Smooth muscle cell of the brain vasculature (primary cell): ENCODE measurements at regions not wholly inside any gene's neighbourhood (a gene's known extent, or its start where the extent isn't known, plus 50 kb on each side); places are given as distances from the start of the nearest gene placed in this dataset.
A peak's percentile ranks its signal among the peaks of the same experiment; 100 is the strongest.
"Not testable (repeated sequence)": the region's sequence is repeated elsewhere in the genome, so short reads cannot be mapped to it uniquely, and the experiment has no call there.

Experiments
- DNase-seq: peaks from one replicate; pipeline ENCODE4 v3.0.0-alpha.2; 2012; ENCODE audit warnings: low read depth, low spot score

DNA sequence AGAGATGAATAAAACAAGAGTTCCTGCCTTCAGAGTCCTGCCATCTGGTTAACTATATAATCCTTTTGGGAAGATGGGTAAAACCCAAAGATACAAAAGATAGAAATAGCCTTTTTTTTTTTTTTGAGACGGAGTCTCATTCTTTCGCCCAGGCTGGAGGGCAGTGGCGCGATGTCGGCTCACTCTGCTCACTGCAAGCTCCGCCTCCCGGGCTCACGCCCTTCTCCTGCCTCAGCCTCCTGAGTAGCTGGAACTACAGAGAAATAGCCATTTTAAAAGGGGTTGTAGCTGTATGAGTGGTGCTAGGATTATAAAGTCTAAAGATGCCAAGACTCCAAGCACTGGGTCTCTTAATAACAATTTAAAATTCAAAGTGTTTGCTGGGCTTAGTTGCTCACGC lies 97.2 kb downstream of the KDR start:
- no peak for DNase-seq

GRCh38 chr4:55027596-55027995 lies 97.8 kb downstream of the KDR start:
- DNase-seq, result no peak

DNA sequence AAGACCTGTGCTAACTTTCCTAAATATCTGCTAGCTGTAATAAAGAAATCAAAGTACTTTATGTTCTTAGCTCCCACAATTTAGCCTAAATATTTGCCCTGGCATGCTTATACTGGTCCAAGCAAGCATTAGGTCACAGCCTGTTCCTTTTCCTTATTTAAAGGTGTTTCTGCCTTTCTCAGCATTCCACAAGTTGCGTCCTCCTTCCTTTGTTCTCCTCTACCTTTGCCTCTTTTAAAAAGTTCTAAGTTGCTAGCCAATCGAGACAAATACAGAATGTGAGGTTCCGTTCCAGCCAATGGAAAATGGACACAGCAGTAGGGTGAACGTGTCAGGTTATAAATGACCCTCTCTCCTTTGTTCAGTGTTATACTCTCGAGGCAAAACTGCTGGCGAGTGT lies 99.9 kb downstream of the KDR start:
- not testable (repeated sequence) for DNase-seq

GRCh38 chr4:55023030-55023429 lies 102.4 kb downstream of the KDR start:
- DNase-seq, result no peak

- no peak for DNase-seq
Observed at GRCh38 chr4:55021214-55021613, 104.2 kb downstream of the KDR start.

DNA sequence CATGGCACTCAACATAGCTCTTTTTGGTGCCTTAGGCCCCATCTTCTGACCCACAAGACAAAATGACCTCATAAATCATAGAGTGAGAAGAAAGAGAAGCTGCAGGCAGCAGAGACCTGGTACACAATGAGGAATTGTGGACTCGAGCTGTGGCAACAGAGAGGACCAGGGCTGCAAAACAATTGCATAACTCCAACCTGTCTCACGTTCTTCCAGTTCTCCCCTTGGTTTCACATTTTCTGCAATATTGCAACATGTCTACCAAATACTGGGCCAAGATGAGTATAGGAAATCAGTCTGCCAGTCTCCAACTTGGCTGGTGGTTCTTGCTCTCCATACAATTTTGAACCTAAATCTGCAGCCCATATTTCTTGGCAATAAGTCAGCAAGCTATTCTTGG lies 105.3 kb downstream of the KDR start:
- no peak for DNase-seq

DNA sequence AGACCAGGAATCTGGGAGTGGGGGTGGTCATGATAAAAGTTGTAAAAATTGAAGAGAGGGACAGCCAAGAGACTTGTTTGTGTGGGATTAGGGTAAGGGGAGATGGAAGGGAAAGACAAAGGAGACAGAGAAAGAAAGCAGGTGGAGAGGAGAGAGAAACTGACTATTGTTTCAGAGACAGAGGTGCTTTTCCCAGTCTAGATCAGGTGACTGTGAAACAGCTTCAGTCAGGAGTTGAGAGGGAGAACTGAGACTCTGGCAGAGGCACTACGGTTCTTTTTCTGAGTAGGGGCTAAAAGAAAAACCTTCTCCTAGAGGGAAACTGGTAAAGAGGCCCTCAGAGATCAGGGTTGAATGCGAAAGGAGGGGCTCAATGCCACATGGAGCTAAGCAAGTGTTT lies 106.4 kb downstream of the KDR start:
- no peak for DNase-seq

- DNase-seq, result no peak
Observed at GRCh38 chr4:55018521-55018920, 106.9 kb downstream of the KDR start.

DNA sequence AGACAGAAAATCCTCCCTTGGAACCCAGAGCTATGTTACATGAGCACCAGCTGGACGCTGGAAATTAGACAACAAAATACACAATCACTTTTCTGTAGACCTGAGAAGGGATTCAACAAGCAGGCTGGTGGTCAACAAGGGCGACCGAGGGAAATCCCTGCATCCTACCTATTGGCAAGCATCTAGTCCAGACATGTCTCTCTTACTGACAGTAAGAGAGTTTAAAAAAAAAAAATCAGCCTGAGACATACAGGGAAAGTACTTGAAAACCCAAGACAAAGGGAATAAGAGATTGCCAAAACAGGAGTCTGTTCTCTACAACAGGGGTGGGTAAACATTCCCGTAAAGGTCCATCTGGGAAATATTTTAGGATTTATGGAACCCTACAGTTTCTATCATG lies 108.0 kb downstream of the KDR start:
- no peak for DNase-seq

DNA sequence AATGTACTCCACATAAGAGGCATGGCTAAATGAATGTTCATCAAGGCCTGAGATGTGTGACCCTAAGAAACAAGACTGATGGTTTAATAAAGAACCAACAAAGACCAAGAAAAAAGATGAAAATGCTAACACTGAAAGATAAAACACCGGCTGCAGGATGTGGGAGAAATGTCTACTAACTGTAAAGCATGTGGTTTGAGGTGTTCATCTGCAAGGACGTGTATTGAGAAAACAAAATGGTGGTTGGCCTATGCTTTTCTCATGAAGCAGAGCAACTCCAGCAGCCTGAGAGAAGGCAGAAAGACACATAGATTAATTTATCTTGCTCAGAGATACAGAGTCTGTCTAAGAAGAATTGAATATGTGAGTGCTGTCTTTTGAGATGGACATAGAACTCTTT lies 109.3 kb downstream of the KDR start:
- DNase-seq, result no peak

DNA sequence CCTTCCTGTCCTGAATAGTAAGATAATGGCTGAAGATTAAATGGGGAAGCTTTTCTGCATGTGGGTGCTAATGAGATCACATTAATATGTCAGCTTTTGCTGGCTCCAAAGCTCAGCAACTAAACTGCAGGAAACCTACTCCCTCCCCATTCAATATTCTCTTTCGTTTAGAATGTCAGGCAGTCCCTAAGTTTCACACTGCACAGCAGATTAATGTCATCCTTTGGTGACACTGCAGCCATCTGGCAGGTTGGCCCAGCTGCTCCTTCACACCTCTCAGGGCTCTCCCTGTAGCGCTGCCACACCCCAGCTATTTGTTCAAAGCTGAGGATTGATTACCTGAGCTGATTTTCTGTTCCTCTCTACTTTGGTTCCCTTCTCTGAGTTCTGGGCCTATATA lies 110.5 kb downstream of the KDR start:
- no peak for DNase-seq

DNA sequence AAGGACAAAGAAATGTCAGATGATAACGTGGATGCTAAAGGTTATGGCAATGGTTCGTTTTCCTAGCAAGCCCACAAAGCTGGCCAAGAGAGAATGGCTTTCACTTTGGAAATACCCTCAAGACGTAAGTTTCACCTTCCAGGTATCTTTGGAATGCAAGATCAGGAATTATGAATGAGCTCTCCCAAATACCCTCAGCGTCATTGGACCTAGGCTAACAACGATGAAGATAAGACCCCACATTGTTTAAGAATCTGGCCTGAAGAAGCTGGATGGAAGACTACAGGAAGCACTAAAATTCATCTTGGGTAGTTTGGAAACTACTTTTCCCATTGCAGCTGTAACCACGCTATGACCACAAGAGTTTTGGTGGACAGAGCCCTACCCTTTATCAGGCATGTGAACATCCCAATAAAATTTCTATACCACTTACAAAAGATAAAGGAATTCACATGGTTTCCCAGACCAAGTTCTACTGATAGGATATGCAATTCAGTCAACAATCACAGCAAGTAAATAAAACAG lies 111.9 kb downstream of the KDR start:
- DNase-seq, result no peak

GRCh38 chr4:55012363-55013230 lies 112.8 kb downstream of the KDR start:
- peak; percentile 29 for DNase-seq

DNA sequence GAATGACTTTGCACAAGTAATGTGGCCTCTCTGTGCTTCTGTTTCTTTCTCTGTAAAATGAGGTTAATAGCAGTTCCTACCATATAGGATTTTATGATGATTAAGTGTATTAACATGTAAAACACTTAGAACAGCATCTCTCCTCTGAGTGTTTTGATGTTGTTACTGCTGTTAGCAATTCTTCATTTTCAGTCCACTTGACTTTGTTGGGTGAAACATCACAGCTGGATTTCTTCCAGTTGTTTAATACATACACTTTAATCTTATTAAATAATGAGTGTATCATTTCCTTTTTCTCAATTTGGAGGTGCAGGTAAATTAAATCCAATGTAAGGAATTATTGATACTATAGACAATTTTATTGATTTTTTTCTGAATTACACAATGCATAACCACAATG lies 113.6 kb downstream of the KDR start:
- DNase-seq, result no peak

DNA sequence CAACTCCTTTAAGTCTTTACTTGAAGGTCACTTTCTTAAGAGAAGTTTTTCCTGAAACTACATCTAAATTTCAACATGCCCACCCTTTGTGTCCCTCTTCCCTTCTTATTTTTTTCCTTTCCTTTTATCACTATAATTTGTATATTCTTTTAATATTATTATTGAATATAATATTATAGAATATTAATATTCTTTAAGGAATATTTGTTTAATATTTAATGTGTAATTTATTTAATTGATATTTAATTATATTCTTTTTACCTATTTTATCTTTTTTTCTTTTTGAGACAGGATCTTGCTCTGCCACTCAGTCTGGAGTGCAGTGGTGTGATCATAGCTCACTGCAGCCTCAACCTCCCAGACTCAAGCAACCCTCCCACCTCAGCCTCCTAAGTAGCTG lies 114.8 kb downstream of the KDR start:
- no peak for DNase-seq

DNA sequence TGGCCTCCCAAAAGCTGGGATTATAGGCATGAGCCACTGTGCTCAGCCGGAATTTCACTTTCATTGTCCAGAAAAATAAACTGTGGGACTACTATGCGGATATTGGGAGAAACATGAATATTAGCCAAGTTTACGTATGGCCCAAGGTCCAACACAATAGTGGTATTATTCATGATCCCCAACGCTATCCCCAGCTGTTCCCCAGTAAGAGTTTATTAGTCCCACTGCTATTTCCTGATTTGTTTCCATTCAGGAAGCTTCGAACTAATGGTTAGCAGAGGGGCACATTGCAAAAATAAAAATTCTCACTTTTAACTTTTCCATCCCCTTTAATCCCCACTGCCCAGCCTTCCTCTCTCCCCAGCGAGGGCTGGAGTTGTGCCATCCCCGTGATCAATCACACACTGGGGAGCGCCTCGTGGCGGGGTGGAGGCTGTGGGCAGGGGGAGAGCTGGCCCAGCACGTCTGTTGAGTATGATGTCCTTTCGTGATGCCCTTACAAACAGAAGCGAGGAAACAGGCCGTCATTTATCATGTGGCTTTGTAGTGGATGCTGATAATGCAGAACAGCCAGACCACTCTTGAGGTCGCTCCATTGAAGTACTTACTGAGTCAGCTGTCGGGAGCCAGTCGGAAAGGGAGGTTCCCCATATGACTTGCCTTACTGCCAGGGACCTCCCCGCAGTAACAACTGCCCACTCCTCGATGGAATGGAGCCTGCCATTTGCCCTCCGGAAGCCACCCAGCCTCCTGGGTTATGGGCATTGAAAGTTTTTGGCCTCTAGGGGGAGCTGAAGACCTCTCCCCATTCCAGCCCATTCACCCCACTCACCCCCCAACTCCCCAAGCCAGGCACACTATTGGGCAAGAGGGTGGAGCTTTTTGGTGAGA lies 117.0 kb downstream of the KDR start:
- DNase-seq, result no peak

DNA sequence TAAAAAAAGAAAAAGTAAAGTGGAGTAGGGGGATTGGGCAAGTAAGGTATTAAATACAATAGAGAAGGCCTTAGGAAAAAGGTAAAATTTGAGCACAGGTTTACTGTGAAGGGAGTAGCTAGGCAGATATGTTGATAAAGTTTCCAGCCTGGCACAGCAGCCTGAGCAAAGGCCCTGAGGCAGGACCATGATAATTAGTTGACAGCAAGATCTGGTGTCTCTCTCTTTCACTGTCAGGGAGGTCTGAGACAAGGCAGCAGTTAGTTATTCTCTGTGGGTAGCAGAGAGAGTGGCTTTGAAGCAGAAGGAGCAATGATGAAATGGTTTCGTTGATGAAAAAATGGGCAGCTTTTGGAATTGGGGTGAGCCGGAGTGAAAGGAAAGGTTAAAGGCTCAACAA lies 119.5 kb downstream of the KDR start:
- no peak for DNase-seq

GRCh38 chr4:55004831-55005230 lies 120.6 kb downstream of the KDR start:
- DNase-seq, result no peak

DNA sequence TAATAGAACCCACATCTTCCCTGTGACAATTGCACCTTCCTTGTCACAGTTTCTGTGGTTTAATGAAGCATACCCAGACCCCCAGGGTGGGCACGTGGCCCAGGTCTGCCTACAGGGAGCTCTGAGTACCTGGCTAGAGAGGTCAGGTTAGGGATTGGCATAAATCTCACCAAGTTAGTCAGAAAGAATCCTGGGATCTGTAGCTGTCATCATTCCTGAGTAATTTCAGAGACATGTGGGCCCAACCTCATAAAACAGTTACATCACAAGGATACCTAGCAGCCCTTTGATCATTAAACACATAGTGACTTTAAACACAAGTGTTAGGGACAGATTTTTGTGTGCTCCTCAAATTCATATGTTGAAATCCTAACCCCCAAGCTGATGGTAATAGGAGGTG lies 123.0 kb downstream of the KDR start:
- DNase-seq, result no peak

- no peak for DNase-seq
Observed at GRCh38 chr4:55001538-55001937, 123.9 kb downstream of the KDR start.

GRCh38 chr4:54999003-54999402 lies 126.4 kb downstream of the KDR start:
- DNase-seq, result peak; percentile 44

- DNase-seq, result not testable (repeated sequence)
Observed at GRCh38 chr4:54993473-54994026, 131.8 kb downstream of the KDR start.
